ENCODE measurements at regions not wholly inside any gene's neighbourhood (a gene's known extent, or its start where the extent isn't known, plus 50 kb on each side); places are given as distances from the start of the nearest gene placed in this dataset.

DNA sequence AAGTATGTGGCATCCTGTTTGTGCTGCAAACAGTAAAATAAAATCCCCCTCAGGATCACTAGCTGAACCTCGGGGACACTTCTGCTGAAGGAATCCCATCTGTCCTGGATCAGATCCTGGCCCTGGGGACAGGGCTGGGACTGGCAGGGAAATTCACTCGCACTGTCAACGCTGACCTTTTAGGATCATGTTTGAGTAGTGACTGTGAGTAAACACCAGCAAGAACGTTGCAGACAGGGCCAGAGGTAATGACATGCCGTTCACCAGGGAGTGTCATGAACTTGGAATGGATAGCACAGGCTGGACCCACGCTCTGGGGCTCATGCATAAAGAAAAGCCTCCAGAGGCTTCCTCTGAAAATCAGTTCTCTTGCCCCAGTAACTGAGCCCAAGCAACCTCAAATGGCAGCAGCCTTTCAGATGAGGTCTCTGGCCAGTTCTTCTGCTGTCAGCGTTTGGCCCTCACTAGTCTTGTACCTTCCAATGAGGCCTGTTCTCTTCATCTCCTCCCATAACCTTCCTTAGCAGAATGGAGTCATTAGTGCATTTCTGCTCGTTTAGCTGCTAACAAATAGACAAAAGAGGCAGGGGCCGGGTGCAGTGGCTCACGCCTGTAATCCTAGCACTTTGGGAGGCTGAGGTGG, 51.0 kb upstream of the BARX2 start:
- DNase-seq (ENCODE audit: low read depth in 2 of 2): no peak

- no peak for DNase-seq (ENCODE audit: low read depth in 2 of 2)
Observed at GRCh38 chr11:129323896-129324502, 51.6 kb upstream of the BARX2 start.

DNA sequence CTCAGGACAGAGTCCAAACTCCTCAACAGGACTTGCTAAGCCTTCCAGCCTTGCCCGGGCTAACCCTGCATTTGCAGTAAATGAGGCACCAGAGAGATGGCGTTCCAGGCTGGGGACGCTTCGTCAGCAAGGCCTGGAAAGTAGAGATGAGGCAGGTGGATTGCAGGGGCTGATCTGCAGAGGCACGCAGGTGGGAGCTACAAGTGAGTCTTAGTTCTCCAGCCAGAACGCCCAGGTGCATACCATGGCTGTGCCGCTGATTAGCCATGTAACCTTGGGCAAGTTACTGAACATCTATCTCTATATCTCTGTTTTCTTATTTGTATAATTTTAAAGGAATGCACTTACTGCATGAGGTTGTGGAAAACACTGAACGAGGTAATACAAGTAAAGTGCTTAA, 52.7 kb upstream of the BARX2 start:
- DNase-seq (ENCODE audit: low read depth in 2 of 2): no peak

GRCh38 chr11:129321076-129321475, 54.6 kb upstream of the BARX2 start:
- no peak for DNase-seq (ENCODE audit: low read depth in 2 of 2)

- DNase-seq (ENCODE audit: low read depth in 2 of 2): no peak
Observed at GRCh38 chr11:129320494-129320893, 55.2 kb upstream of the BARX2 start.

DNA sequence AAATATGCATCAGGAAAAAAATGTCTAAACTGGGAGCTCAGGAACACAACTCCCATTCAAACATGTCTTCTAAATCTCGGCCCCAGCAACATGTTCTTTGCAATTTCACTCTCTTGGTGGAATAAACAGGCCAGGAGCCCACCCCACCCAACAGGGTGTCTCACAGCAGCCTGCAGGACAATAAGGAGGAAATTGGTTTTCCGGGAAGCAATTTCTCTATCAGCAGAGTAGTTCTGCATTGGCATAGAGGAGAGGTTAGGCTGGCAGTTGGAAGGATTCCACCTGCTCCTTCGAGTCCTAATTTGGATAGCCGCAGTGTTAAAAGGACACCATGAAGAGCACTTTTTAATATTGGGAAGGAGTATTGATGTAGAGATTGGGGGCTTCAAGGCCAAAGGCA, 55.9 kb upstream of the BARX2 start:
- no peak for DNase-seq (ENCODE audit: low read depth in 2 of 2)

GRCh38 chr11:129319201-129319600, 56.4 kb upstream of the BARX2 start:
- DNase-seq (ENCODE audit: low read depth in 2 of 2): no peak

DNA sequence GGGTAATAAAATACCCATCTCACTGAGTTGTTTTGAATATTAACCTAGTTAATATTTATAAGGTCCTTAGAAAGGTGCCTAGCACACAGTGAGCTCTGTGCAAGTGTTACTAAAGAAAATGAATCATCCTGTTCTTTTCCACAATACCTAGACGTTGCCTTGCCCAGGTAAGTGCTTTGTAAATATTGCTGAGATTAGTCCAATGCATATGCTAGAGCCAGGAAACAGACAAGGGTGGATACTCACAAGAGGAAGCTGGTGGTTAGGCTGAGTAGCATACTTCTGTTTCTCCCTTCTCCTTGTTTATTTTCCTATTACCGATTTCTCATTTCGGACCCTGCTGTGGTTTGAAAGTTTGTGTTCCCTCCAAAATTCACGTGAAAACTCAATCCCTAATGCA, 58.1 kb upstream of the BARX2 start:
- no peak for DNase-seq (ENCODE audit: low read depth in 2 of 2)

DNA sequence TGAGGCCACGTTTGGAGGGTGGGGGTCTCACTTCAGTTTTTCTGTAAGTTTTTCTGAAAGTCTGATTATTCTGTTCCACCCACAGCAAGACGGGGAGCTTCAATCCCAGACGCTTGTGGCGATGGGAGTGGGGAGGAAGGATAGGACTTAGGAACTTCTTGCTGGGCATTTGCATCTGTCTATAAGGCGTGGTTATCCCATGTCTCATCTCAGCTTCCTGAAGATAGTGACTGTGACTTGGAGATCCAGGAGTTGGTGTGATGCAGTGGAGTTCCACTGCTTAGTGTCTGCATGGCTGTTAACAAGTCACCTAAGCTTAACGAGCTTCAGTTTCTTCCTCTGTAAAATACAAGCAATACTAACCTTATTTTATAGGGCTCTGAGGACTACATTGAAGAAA, 58.9 kb upstream of the BARX2 start:
- DNase-seq (ENCODE audit: low read depth in 2 of 2): no peak

DNA sequence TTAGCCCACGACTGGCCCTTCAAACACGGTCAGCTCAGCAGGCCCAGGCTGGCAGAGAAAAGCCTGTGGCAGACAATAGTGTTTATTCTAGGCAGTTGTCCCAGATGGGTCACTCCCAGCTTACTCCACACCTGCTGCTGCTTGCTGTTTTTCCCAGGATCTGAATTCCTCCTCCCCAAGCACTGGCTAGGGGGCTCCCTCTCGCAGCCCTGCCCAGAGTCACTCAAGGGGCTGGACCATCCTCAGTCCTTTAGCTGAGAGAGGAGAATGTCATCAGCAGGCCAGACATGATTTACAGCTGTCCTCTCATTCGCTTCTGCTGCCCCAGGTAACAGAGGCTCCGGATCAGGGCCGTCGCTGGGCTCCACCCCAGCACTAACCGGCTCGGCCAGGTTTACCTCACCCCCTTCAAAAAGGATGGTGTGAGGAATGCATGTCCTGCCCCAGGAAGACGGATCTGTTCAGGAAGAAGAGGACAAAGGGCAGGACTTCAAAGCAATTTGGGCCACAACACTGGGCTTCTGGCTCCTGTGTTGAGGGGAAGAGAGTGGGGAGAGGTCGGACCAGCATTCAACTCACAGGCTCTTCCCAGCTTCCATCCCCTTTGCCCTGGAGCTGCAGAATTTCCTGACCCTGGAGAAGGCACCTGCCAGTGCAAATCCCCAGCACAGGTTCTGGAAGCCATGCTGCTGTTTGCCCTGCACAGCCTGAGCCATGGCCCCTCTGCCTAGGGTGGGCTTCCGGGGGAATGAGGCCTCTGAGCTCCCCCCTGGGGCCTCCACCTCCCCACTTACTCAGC, 59.7 kb upstream of the BARX2 start:
- DNase-seq (ENCODE audit: low read depth in 2 of 2): no peak

GRCh38 chr11:129314371-129314770, 61.3 kb upstream of the BARX2 start:
- DNase-seq (ENCODE audit: low read depth in 2 of 2): no peak

DNA sequence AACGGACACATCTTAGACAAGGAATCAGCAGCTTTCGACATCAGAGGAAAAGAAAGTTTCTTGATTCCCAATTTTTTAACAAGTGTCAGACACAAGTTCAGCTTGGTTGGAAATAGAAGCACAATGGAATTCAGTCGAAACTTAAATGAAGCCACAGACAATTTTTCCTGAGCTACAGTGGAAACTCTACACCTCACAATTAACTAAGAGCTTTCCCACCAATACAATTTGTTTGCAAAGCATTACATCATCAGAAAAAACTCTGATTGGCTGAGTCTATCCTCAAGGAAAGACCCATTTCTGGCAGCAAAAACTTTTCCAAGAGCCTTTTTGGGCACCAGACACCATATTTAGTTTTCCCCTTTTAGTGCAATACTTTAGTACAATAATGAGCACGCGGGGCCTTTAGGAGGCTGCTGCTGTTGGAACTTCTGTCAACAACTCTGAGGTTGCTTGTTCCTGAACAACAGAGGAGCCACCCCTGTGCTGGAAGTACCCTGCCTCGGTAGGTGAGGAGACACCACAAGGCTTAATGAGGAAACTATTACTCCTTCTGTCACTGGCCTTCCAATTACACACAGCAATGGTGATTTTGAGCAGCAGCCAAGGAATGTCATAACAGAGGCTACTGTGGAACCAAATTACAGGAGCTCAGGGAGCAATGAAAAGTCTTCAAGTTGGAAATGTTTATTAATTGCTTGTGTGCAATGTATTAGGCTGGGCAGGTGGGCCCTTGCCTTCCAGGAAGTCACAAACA, 61.9 kb upstream of the BARX2 start:
- no peak for DNase-seq (ENCODE audit: low read depth in 2 of 2)

DNA sequence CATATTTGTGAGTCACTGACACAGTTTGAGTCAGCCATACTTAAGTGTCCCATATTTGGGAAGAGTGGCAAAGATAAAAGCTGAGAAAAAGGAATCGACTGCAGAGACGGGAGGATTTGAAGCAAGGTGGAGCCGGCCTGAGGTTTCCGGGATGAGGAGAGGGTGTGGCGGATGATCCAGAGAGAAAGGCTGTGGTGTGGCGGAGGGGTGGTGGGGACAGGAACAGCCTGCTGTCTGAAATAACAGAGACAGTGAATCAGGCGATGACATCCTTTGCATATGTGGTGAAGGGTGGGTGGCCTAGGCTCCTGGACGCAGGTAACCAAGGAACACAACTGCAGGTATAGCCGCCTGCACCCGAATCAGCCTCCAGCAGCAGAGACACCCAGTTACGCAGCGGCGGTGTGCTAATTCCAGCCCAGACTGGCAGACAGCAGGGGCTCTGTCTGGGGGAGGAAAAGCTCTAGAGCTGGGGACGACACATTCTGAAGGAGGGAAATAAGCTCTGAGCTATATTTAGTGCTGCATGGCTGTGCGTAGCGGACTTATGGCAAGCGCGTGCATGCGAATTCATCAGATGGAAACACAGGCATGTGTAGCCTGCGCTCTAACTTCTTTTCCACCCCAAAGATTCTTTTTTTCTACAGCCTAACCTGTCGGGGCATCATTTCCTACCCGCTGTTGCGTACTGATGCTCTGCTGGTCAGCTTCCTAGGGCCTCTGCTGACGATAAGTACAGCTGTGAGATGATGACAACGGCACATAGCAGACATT, 62.7 kb upstream of the BARX2 start:
- no peak for DNase-seq (ENCODE audit: low read depth in 2 of 2)

DNA sequence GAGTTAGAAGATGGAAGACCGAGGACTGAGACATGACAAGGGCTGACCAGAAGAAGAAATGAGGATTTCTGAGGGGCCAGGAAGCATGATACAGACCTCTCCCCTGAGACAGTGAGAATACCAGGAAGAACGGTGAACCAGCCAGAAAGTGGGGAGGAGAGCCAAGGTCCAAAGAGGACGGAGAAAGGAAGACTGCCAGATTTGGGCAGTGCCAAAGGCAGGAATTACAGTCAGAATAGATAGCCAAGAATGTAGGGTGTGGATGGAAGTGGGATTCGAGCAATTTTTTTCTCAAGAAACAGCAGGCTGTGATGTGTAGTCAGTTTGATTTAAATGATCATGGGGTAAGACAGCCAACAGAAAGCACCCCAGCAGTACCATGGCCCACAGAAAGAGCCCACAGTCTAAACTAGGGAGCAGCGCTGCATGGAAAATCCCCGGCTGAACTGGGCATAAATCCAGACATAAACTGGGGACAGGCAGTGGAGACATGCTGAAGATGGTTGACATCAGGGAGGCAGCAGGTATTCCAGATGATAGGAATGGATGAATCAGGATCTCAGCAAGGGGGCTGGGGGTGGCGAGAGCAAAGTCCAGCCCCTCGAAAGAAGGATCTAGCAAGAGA, 67.3 kb upstream of the BARX2 start:
- DNase-seq (ENCODE audit: low read depth in 2 of 2): no peak

DNA sequence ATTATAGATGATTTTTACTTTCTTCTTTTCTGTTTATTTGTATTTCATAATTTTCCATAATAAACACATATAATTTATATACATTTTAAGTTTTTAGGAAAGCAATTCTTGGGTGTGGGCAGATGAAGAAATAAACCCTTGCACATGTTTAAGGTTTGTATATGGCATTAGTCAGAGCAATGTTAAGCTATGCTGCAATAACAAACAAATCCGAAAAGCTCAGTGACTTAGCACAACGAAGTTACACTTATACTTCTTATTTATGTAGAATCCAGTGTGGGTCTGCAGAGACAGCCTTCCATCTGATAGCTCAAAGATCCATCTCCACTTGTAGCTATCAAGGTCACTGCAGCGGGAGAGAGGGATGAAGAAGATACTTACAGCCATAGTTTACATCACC, 68.5 kb upstream of the BARX2 start:
- no peak for DNase-seq (ENCODE audit: low read depth in 2 of 2)

GRCh38 chr11:129302386-129303101, 73.1 kb upstream of the BARX2 start:
- no peak for DNase-seq (ENCODE audit: low read depth in 2 of 2)

GRCh38 chr11:129300099-129300498, 75.5 kb upstream of the BARX2 start:
- no peak for DNase-seq (ENCODE audit: low read depth in 2 of 2)

DNA sequence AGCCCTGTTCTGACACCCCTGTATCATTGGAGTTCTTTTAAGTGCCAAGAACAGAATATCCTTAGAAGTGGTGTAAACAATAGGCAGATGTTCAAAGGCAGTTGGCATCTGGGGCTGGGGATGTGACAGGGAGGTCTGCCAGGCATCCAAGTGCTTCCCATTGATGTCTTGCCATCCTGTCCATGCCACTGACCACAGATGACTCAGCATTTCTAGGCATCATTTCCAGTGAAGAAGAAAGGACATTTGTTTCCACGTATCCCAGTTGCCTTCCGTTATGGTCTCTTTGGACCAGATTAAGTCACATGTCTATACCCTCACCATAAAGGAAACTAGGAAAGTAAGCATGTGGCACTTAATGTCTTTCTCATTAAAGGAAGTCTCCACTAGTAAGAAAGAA, 76.7 kb upstream of the BARX2 start:
- no peak for DNase-seq (ENCODE audit: low read depth in 2 of 2)

- no peak for DNase-seq (ENCODE audit: low read depth in 2 of 2)
Observed at GRCh38 chr11:129295746-129296145, 79.9 kb upstream of the BARX2 start.

DNA sequence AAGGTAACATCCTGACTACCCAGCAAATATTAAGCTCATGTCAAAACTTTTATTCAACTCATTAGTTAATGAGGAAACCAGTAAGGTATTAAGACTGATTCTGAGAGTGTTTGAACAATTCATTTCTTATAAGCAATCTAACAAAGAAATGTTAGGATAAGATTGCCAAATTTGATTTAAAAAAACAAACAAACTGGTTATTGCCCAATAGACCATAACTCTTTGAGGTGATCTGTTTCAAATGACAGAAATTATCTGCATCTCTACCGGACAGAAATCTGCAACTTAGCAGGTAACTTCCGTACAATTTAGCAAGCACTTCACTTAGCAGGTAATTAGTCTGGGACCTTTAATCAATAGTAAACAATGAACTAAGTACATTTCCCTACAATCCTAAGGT, 82.9 kb upstream of the BARX2 start:
- no peak for DNase-seq (ENCODE audit: low read depth in 2 of 2)

GRCh38 chr11:129292092-129292491, 83.6 kb upstream of the BARX2 start:
- no peak for DNase-seq (ENCODE audit: low read depth in 2 of 2)
